ENCODE measurements at regions not wholly inside any gene's neighbourhood (a gene's known extent, or its start where the extent isn't known, plus 50 kb on each side); places are given as distances from the start of the nearest gene placed in this dataset.

DNA sequence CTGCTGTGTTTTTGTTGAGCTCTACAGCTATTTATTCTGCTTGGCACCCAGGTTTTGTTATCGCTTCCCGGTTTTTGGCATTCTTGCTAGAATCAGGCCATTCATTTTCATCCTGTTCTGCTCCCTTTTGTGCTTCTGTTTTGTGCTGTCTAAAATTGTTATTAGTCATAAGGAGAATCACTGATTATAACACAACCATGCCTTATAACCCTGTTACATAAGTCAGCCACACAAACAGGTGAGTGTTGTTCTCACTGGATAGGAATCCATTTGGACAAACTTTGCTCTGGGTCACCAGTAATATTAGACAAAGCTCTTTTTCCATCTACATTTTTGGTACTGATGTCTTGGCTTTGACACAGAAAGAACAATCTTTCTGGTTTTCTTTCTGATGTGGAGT is 622.8 kb downstream of the PSAT1 start:
- Histone ChIP-seq H3K27ac (ENCODE audit: low read length) (no peak overlapping the region), H4K20me1 (ENCODE audit: insufficient read depth, low read length) (no peaks in the 10 kb centered on the region), H3K4me1 (ENCODE audit: low read length) (no peaks in the 10 kb centered on the region), H3K36me3 (replicated peaks; ENCODE audit: low read depth, low read length) (no peaks in the 10 kb centered on the region), H3K79me2 (ENCODE audit: low read length) (no peaks in the 10 kb centered on the region), H3K4me3 (ENCODE audit: low read length) (no peak overlapping the region), H3K9me3 (ENCODE audit: insufficient read depth, low read length) (no peaks in the 10 kb centered on the region), H3K27me3 (ENCODE audit: low read depth, low read length) (no peaks in the 10 kb centered on the region), H3K9ac (ENCODE audit: low read length) (no peak overlapping the region), H3K4me2 (ENCODE audit: low read length) (no peak overlapping the region), H2AFZ (ENCODE audit: low read depth, low read length) (no peak overlapping the region)
- TF ChIP-seq EZH2phosphoT487 (IDR thresholded peaks at IDR 0.05; ENCODE audit: low read depth), result no peak
- TF ChIP-seq, protein P1, sequence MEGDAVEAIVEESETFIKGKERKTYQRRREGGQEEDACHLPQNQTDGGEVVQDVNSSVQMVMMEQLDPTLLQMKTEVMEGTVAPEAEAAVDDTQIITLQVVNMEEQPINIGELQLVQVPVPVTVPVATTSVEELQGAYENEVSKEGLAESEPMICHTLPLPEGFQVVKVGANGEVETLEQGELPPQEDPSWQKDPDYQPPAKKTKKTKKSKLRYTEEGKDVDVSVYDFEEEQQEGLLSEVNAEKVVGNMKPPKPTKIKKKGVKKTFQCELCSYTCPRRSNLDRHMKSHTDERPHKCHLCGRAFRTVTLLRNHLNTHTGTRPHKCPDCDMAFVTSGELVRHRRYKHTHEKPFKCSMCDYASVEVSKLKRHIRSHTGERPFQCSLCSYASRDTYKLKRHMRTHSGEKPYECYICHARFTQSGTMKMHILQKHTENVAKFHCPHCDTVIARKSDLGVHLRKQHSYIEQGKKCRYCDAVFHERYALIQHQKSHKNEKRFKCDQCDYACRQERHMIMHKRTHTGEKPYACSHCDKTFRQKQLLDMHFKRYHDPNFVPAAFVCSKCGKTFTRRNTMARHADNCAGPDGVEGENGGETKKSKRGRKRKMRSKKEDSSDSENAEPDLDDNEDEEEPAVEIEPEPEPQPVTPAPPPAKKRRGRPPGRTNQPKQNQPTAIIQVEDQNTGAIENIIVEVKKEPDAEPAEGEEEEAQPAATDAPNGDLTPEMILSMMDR (IDR thresholded peaks at IDR 0.05; ENCODE audit: low read depth, low read length), result no peak

DNA sequence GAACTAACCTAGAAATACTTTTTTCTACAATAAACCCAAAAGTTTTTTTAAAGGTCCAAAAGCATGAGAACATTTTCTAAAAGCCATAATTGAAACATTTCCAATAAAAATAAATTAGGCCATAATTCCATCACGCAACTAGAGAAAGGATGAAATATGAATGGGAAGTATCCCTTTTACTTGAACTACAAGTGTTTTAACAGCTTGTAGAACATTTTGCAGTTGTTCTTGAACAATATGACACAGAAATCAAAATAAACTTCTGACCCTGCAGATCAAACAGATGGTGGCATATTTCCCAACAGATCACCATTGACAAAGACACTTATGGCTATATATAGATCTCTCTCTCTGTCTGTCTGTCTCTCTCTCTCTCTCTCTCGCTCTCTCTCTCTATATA is 624.4 kb downstream of the PSAT1 start:
- Histone ChIP-seq H3K27ac (ENCODE audit: low read length) (no peak overlapping the region), H3K27me3 (ENCODE audit: low read depth, low read length) (no peaks in the 10 kb centered on the region), H2AFZ (ENCODE audit: low read depth, low read length) (no peak overlapping the region), H3K4me2 (ENCODE audit: low read length) (no peak overlapping the region), H4K20me1 (ENCODE audit: insufficient read depth, low read length) (no peaks in the 10 kb centered on the region), H3K4me3 (ENCODE audit: low read length) (no peak overlapping the region), H3K4me1 (ENCODE audit: low read length) (no peaks in the 10 kb centered on the region), H3K79me2 (ENCODE audit: low read length) (no peaks in the 10 kb centered on the region), H3K9ac (ENCODE audit: low read length) (no peak overlapping the region), H3K36me3 (replicated peaks; ENCODE audit: low read depth, low read length) (no peaks in the 10 kb centered on the region), H3K9me3 (ENCODE audit: insufficient read depth, low read length) (no peaks in the 10 kb centered on the region)
- TF ChIP-seq, protein P1 (IDR thresholded peaks at IDR 0.05; ENCODE audit: low read depth, low read length), result no peak
- TF ChIP-seq EZH2phosphoT487 (IDR thresholded peaks at IDR 0.05; ENCODE audit: low read depth), result no peak

DNA sequence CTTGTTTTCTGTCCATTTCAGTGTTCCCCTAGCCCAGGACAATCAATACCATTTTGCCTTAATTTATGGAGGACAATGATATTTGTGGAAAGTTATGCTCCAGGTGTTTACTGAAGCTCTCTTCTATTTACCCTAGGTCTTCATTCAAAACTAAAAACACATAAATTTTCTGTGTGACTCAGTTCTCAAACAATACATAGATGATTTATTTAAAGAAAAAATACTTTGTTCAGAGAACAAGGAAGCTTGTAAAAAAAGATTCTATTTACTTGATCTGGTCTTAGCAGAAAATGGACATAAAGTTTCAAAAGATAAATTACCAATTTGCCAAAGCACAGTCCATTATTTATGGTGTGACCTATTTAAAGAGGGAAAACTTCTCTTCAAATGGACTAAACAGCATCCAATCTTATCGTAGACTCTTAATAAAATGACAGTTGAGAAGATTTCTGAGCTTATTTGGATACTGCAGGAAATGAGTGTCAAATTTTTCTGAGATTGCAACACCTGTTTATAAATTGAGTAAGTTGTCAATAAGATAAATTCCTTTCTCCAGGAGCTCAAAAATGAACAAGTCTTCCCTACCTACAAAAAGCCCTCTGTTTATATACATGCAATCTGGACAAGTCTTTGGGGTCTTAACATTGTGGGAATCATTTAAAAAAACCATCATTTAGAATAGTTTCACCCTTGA is 627.2 kb downstream of the PSAT1 start:
- no peak overlapping the region for H3K4me2 ChIP-seq (ENCODE audit: low read length)
- H3K79me2 ChIP-seq (ENCODE audit: low read length), result no peaks in the 10 kb centered on the region
- no peak overlapping the region for H3K4me3 ChIP-seq (ENCODE audit: low read length)
- no peak overlapping the region for H3K27ac ChIP-seq (ENCODE audit: low read length)
- no peaks in the 10 kb centered on the region for H4K20me1 ChIP-seq (ENCODE audit: insufficient read depth, low read length)
- H3K9ac ChIP-seq (ENCODE audit: low read length), result no peak overlapping the region
- H3K36me3 ChIP-seq (replicated peaks; ENCODE audit: low read depth, low read length), result no peaks in the 10 kb centered on the region
- no peaks in the 10 kb centered on the region; the same call in 1 of the 2 replicates for H3K4me1 ChIP-seq (ENCODE audit: low read length)
- H3K9me3 ChIP-seq (ENCODE audit: insufficient read depth, low read length), result no peaks in the 10 kb centered on the region
- H3K27me3 ChIP-seq (ENCODE audit: low read depth, low read length), result no peaks in the 10 kb centered on the region
- TF ChIP-seq, protein P1 (IDR thresholded peaks at IDR 0.05; ENCODE audit: low read depth, low read length), result no peak
- TF ChIP-seq EZH2phosphoT487 (IDR thresholded peaks at IDR 0.05; ENCODE audit: low read depth), result no peak
- no peak overlapping the region for H2AFZ ChIP-seq (ENCODE audit: low read depth, low read length)

DNA sequence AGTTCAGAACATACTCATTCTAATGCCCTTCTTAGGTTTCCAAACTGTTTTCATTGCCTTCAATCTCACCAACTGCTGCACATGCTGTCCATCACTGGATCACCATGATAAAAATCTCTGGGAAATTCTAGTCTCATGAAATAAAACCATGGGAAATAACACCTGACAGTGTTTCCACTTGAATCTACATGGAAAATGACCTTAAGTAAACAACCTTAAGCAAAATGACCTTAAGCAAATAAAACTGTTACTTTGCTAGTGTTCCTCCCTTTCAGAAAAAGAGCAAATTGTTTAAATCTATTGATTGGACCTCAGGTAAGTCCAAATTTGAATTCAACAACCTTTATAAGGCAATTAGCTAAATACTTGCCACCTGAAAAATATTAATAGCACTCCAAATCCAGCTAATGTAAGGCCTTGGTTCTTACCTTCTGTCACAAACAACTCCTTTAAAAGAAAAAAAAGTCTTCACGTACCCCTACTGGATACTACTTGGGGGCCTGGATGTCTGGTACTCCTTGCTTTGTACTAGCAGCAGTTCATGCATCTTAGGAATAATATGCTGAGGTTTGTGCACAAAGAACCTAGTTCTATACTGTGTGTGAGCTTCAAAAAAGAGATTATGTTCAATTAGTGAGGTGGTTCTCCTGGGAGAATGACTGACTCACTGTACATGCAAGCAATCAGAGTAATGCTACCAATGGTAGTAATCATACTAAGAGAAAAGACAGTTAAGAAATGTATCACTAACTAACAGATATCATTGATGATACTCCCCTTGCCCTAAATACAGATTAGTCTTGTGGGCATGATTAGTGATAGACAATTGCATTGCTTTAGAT is 630.4 kb downstream of the PSAT1 start:
- H3K9me3 ChIP-seq (ENCODE audit: insufficient read depth, low read length), result no peaks in the 10 kb centered on the region
- H3K79me2 ChIP-seq (ENCODE audit: low read length), result no peaks in the 10 kb centered on the region
- H2AFZ ChIP-seq (ENCODE audit: low read depth, low read length), result no peak overlapping the region
- H3K27ac ChIP-seq (ENCODE audit: low read length), result no peak overlapping the region
- H3K27me3 ChIP-seq (ENCODE audit: low read depth, low read length), result no peaks in the 10 kb centered on the region
- no peak overlapping the region for H3K9ac ChIP-seq (ENCODE audit: low read length)
- no peaks in the 10 kb centered on the region for H4K20me1 ChIP-seq (ENCODE audit: insufficient read depth, low read length)
- no peak for TF ChIP-seq EZH2phosphoT487 (IDR thresholded peaks at IDR 0.05; ENCODE audit: low read depth)
- TF ChIP-seq, protein P1 (IDR thresholded peaks at IDR 0.05; ENCODE audit: low read depth, low read length), result no peak
- H3K4me3 ChIP-seq (ENCODE audit: low read length), result no peak overlapping the region
- H3K36me3 ChIP-seq (replicated peaks; ENCODE audit: low read depth, low read length), result no peaks in the 10 kb centered on the region
- no peaks in the 10 kb centered on the region; the same call in 1 of the 2 replicates for H3K4me1 ChIP-seq (ENCODE audit: low read length)
- H3K4me2 ChIP-seq (ENCODE audit: low read length), result no peak overlapping the region
